ENCODE measurements at regions not wholly inside any gene's neighbourhood (a gene's known extent, or its start where the extent isn't known, plus 50 kb on each side); places are given as distances from the start of the nearest gene placed in this dataset.

- TF ChIP-seq CTCF (conservative IDR thresholded peaks at IDR 0.05; ENCODE audit: low read length): no peak
- no peak for TF ChIP-seq EZH2phosphoT487 (IDR thresholded peaks at IDR 0.05; ENCODE audit: borderline replicate concordance)
Observed at GRCh38 chr3:84755860-84756259, 202.9 kb upstream of the CADM2 start.
